ENCODE measurements at regions not wholly inside any gene's neighbourhood (a gene's known extent, or its start where the extent isn't known, plus 50 kb on each side); places are given as distances from the start of the nearest gene placed in this dataset.

- no peak for TF ChIP-seq CTCF (conservative IDR thresholded peaks at IDR 0.05; ENCODE audit: low read length)
- TF ChIP-seq EZH2phosphoT487 (IDR thresholded peaks at IDR 0.05; ENCODE audit: borderline replicate concordance, low read depth, low read length), result no peak
Observed at GRCh38 chr4:57877047-57877458, 766.9 kb upstream of the IGFBP7 start.
